Activated CD4-positive, alpha-beta T cell treated with anti-CD3 and anti-CD28 coated beads, Interleukin-2, amount 50 U/mL, for 48 hours (primary cell): ENCODE measurements at regions not wholly inside any gene's neighbourhood (a gene's known extent, or its start where the extent isn't known, plus 50 kb on each side); places are given as distances from the start of the nearest gene placed in this dataset.
"Not testable (repeated sequence)": the region's sequence is repeated elsewhere in the genome, so short reads cannot be mapped to it uniquely, and the experiment has no call there.

Experiments used
- DNase-seq, 2 experiments: peaks; one replicate each; pipeline ENCODE4 v3.0.0-alpha.2; 2020

DNA sequence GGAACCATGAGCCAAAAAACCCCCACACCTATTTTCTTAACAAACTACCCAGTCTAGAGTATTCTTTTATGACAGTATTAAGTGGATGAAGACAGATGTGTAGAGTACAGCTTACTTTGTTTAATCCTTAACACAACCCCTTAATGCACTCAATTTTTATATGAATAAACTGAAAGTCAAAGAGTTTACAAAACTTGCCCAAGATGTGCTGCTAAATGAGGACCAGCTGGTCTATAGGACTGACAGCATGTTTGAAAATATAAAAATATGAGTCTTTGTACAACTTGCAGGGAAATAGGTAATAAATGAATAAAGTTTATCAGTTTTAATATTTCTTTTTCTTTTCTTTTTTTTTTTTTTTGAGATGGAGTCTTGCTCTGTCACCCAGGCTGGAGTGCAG, 102.3 kb downstream of the ZFY start:
- no peak for DNase-seq

- no peak for DNase-seq
Observed at GRCh38 chrY:3040415-3040814, 105.2 kb downstream of the ZFY start.

DNA sequence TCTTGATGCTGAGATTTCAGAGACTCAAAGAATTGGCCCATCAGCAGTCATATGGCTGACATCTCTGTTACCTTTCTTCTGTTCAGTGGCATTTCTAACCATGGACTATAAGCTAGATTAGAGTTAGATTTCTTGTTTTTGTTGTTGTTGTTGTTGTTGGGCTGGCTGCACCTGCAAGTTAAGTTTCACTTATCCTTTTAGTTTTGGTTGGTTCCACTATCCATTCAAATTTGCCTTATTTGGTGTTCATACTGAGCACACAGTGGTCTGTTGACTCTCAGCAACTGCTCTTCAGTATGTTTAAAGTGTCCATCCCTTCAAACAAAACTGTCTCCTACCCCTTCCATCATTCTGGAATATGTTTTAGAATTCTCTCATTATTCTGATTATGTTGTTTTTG, 106.8 kb downstream of the ZFY start:
- DNase-seq = no peak

GRCh38 chrY:3042901-3043300, 107.7 kb downstream of the ZFY start:
- no peak for DNase-seq

DNA sequence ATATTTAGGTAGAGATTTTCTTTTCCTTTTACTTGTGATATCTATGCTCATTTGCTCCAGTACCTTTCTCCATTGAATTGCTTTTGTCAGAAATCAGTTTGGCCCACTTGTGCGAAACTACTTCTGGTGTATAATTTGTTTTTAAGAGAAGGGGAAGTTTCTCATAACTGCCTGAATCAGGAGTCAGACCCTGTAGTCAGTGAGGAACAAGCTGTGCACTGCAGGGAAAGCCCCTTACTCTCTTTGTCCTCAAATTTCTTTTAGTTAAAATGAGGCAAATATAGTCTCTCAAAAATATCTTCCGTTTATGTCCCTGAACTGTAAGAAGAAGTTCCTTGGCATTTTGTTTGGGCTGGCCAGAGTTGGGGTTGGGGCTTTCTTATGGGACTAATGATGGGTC, 109.9 kb downstream of the ZFY start:
- DNase-seq = no peak

DNA sequence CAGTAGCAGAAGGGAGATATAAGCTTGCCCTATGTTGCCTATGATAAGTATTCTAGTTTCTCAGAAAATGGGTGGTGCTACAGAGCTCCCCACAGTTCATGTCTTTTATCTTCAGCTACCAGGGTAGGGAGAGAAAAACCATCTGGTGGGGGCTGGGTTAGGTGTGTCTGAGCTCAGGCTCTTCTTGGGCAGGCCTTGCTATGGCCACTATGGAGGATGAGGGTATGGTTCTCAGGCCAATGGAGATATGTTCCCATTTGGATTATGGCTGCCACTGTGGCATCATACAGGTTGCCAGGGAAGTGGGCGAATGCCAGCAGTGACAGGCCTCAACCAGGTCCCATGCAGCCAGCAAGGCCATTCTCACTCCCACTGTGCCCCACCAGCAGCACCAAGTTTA, 120.3 kb downstream of the ZFY start:
- DNase-seq = not testable (repeated sequence)

DNA sequence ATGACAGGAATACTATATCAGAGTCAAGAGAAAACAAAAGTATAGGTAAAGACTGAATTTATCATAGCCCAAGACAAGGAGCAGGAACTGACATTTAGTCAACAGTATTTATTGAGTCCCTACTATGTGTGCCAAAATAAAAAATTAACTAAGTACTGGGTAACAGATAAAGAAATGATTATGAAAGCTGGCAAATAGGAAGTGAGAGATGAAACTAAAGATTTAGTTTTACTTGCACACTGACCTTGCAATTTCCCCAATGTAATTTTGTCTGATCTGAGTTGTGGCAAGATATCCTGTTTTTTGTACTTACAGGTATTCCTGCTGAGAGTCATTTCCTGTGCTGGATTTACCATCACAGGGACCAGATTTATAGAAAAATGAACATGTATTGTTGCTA, 123.2 kb downstream of the ZFY start:
- not testable (repeated sequence) for DNase-seq

GRCh38 chrY:3060671-3061070, 125.5 kb downstream of the ZFY start:
- not testable (repeated sequence) for DNase-seq

DNA sequence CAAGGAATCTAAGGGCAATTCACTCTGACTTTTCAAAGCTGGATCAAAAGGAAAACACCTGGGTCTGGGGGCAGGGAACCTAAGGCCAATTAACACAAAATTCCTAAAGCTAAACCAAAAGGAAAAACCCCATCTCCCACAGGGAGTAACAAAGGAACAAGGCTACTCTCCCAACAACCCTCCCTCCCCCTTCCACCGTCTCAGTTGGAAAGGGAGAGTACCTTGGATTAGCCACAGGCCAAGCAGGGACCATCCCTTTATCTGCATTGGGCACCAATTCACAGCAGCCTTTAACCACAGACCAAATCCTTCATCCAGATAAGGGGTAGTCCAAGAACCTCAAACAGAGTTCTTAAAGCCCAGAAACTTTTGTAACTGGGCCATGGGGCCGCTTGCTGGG, 153.0 kb downstream of the ZFY start:
- not testable (repeated sequence) for DNase-seq

- not testable (repeated sequence) for DNase-seq
Observed at GRCh38 chrY:3108674-3109073, 173.5 kb downstream of the ZFY start.

GRCh38 chrY:3120234-3120633, 185.1 kb downstream of the ZFY start:
- DNase-seq = not testable (repeated sequence)

- DNase-seq = not testable (repeated sequence)
Observed at GRCh38 chrY:3120716-3121115, 185.5 kb downstream of the ZFY start.

DNA sequence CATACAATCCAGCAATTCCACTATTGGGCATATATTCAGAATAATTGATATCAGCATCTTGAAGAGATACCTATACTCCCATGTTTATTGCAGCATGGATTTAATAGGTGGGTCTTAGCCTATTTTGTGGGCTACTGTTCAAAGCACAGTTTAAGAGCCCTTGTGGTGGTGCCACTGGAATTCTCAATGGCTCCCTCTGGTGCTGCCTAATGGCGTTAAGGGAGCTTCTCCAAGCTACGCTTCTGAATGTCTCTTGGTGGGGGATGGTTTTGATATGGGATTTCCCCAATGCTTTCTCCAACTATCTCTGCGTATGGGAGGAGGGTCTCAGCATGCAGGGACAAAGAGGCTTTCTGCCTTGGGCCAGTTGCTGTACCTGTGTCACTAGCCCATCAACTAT, 188.3 kb downstream of the ZFY start:
- peak in 1 of 2 experiments; percentile 2 for DNase-seq

DNA sequence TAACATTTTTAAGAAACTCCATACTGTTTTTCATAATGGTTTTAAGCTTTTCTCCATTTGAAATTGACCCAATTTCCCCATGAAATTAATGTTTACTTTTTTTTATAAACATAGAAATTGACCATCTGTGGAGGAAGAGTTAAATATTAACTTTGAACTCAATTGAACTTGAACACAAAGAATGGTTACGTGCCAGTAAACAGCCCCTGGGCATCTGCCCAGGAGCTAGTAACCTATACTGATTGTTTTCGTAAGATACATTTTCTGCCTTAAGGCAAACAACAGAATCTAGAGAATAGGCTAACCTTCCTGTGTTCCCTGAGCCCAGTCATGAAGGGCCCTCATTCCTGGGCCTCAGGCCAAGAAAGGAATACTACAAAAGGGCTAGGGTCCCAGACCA, 235.9 kb downstream of the ZFY start:
- not testable (repeated sequence) for DNase-seq

DNA sequence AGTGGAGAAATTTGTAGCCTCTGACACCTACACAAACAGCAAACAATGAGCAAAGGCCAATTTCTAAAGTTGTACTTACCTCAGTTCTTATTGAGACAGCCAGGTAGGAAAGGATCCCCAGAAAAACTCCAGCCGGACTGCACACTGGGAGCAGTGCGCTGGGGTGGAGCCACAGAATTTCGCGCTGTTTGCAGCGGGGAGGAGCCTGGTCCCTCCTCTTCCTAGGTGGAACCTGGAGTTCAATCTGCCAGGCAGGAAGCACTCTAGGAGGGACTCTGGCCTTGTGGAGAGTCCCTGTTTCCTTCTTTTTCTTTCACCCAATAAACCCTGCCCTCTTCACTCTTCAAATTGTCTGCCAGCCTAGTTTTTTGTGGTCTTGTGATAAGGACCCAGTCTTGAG, 259.9 kb downstream of the ZFY start:
- DNase-seq = not testable (repeated sequence)

DNA sequence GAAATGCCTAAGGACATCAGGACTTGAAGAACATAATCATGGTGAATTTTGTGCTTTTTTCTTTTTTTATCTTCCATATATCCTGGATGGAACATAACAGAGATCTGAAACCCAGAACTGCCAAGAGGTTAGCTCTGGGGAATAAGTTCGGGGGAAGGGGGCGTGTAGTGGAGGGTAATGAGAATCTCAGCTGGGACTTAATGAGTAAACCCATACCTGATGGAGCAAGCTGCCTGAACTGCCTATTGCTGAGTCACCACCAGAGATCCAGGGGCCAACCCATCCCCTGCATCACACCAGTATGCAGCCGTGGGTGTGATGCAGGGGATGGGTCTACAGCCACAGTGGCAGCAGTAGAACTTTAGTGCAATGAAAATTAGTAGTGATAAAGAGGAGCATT, 267.1 kb downstream of the ZFY start:
- DNase-seq = not testable (repeated sequence)

DNA sequence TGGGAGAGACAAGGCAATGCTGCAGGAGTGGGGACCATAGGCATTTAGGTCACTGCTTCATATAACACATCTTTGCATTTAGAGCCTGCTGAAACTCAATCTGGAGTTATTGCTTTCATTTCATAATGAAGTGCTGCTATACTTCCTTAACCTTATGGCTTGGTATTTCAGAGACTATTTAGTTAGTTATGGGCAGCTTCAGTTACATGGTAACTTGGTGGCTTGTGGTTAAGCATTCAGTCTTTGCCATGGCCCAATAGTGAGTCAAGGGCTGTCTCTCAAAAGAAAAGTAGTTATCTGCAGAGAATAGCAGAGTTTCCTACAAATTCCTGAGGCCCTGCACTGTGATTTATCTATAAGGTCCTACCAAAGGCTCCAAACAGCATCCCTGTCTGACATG, 271.6 kb downstream of the ZFY start:
- DNase-seq = not testable (repeated sequence)

- not testable (repeated sequence) for DNase-seq
Observed at GRCh38 chrY:3213183-3213582, 278.0 kb downstream of the ZFY start.

DNA sequence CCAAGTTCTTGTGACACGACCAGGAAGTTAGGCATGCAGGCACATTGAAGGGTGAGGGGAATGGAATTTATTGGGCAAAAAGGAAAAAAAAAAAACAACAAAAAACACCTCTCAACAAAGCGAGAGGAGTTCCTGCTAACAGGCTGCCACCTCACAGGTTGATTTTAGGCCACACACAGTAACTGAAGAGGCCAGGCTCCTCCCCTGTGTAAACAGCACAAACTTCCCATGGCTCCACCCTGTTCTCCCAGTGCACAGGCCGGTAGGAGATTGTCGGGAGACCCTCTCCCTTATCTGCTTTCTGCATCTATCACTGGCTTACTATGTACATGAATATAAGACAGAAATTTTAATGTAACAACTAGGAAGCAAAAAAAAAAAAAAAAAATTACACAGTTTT, 283.0 kb downstream of the ZFY start:
- not testable (repeated sequence) for DNase-seq

DNA sequence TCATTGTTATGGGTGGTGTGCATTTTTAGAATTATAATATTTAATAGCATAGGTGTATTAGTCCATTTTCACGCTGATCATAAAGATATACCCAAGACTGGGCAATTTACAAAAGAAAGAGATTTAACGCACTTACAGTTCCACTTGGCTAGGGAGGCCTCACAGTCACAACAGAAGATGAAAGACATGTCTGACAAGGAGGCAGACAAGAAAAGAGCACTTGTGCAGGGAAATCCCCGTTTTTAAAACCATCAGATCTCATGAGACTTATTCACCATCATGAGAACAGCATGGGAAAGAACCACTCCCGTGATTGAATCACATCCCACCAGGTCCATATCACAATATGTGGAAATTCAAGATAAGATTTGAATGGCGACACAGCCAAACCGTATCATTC, 283.4 kb downstream of the ZFY start:
- not testable (repeated sequence) for DNase-seq

DNA sequence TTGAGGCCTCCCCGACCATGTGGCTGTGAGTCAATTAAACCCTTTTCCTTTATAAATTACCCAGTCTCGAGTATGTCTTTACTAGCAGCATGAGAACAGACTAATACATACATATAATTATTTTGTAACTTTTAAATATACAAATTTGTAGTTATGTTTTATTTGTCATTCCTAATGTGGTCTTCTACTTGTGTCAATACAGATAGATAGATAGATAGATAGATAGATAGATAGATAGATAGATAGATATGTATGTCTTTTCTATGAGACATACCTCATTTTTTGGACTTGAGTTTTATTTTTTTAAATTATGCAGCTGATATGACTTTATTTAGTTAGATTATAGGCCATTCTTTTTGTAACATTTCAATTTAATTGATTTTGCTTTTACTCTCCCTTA, 316.0 kb upstream of the TGIF2LY start:
- DNase-seq = not testable (repeated sequence)

GRCh38 chrY:3288063-3288462, 290.8 kb upstream of the TGIF2LY start:
- DNase-seq = not testable (repeated sequence)

DNA sequence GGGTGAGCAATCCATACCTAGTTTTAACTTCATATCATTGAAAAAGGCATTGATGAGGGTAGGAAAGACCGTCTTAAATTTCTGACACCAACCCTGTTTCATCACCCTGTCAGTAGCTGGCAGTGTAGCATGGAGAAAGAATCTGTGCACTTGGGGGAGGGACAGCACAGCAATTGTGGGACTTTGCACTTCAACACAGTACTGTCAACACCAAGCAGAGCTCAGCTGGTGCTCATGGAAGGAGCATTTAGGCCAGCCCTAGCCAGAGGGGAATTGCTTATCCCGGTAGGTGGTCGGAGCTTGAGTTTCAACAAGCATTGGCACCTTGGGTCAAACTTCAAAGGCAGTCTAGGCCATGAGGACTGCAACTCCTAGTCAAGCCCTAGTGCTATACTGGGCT, 281.6 kb upstream of the TGIF2LY start:
- not testable (repeated sequence) for DNase-seq

- not testable (repeated sequence) for DNase-seq
Observed at GRCh38 chrY:3319988-3320387, 258.9 kb upstream of the TGIF2LY start.

GRCh38 chrY:3367535-3367934, 211.3 kb upstream of the TGIF2LY start:
- not testable (repeated sequence) for DNase-seq

GRCh38 chrY:3368459-3368858, 210.4 kb upstream of the TGIF2LY start:
- DNase-seq = not testable (repeated sequence)
